K562 (cell line): ENCODE measurements at regions not wholly inside any gene's neighbourhood (a gene's known extent, or its start where the extent isn't known, plus 50 kb on each side); places are given as distances from the start of the nearest gene placed in this dataset.

Source experiments
- ATAC-seq: fragments of 200-7000 bp; cut with Tn5 transposase; 3 replicates; pipeline ENCODE4 v1.9.1; 2020; ENCODE audit warnings: moderate library complexity
- BruUV-seq: library from RNA; stranded (reverse); fragments of 400-500 nt; replicated peaks from 2 replicates; lab custom pipeline; 2021; lab: Mats Ljungman, UMichigan
- CTCF ChIA-PET: fragments of 300-600 bp; formaldehyde crosslinking; extraction: SDS; loops from one replicate; lab custom pipeline; 2021; ENCODE audit warnings: low intra/inter-chr PET ratio; lab: Yijun Ruan, JAX
- POLR2A ChIA-PET: fragments of 300-600, 350-650 bp; sonication (Branson Sonifier 250); formaldehyde crosslinking; extraction: SDS; loops from one replicate; lab custom pipeline; 2021; ENCODE audit warnings: antibody characterized with exemption, inconsistent platforms; lab: Yijun Ruan, JAX
- DNase-seq, 4 experiments: peaks; one replicate each; pipeline versions ENCODE4 v3.0.0 to v3.0.0-alpha.2; 2011 to 2018; ENCODE audit warnings: low spot score in 3 of 4, mixed read lengths in 3 of 4; ENCODE audit errors: extremely low read depth in 1 of 4
- FAIRE-seq: peaks from 2 replicates; lab custom pipeline; 2011; peaks lifted over from hg19 to GRCh38; lab: Jason Lieb, UNC
- H2AFZ ChIP-seq: 2 replicates; pipeline ENCODE4 v1.6.0; 2011; ENCODE audit warnings: low read depth, low read length, control low read depth, inconsistent platforms
- H3K27ac ChIP-seq: fragments of 200-600 bp; 3 replicates; pipeline ENCODE4 v1.8.0; 2011; ENCODE audit warnings: low read depth, mild to moderate bottlenecking, control low read depth, inconsistent platforms, low read length, moderate library complexity, mixed read lengths; ENCODE audit errors: extremely low read depth
- H3K27me3 ChIP-seq, 2 experiments: fragments of 300-600 bp in 1 of 2; 2 replicates in 1 of 2; 3 replicates in 1 of 2; pipeline versions ENCODE4 v1.6.0 to v1.8.0; 2011; ENCODE audit warnings: inconsistent platforms in 2 of 2, low read length in 2 of 2, mild to moderate bottlenecking in 1 of 2, mixed read lengths in 1 of 2, moderate library complexity in 1 of 2; ENCODE audit not compliant: control insufficient read depth in 2 of 2, insufficient read depth in 2 of 2
- H3K36me3 ChIP-seq: fragments of 300-600 bp; 3 replicates; pipeline ENCODE4 v1.8.0; 2011; ENCODE audit warnings: mild to moderate bottlenecking, low read length, inconsistent platforms; ENCODE audit not compliant: control insufficient read depth, insufficient read depth
- H3K4me1 ChIP-seq, 2 experiments: fragments of 200-600 bp in 1 of 2; replicated peaks in 1 of 2; 2 replicates in 1 of 2; 3 replicates in 1 of 2; pipeline versions ENCODE4 v1.5.1 to v1.8.0; 2011; ENCODE audit warnings: inconsistent platforms in 2 of 2, low read length in 2 of 2, mild to moderate bottlenecking in 1 of 2, mixed read lengths in 1 of 2, moderate library complexity in 1 of 2; ENCODE audit not compliant: control insufficient read depth in 2 of 2, insufficient read depth in 2 of 2
- H3K4me2 ChIP-seq: 2 replicates; pipeline ENCODE4 v1.6.1; 2011; ENCODE audit warnings: low read length, control low read depth, inconsistent platforms, mixed read lengths; ENCODE audit not compliant: insufficient read depth
- H3K4me3 ChIP-seq: fragments of 200-600 bp; sonication (generic), shearing (Covaris generic); 2 replicates; pipeline ENCODE4 v1.5.1; 2016; ENCODE audit warnings: control low read depth, inconsistent platforms
- H3K79me2 ChIP-seq: fragments of 200-600 bp; 3 replicates; pipeline ENCODE4 v1.8.0; 2011; ENCODE audit warnings: low read length, inconsistent platforms; ENCODE audit not compliant: control insufficient read depth, insufficient read depth
- H3K9ac ChIP-seq, 2 experiments: 2 replicates each; pipeline versions ENCODE4 v1.6.0 to v1.6.1; 2011; ENCODE audit warnings: low read depth in 2 of 2, low read length in 2 of 2, control low read depth in 1 of 2, inconsistent platforms in 1 of 2, mild to moderate bottlenecking in 1 of 2, mixed read lengths in 1 of 2; ENCODE audit not compliant: insufficient read depth in 1 of 2
- H3K9me1 ChIP-seq: one replicate; pipeline ENCODE4 v1.6.0; 2011; ENCODE audit warnings: inconsistent platforms, mild to moderate bottlenecking, low read length, moderate library complexity; ENCODE audit not compliant: control insufficient read depth, insufficient read depth
- H3K9me3 ChIP-seq: replicated peaks from 2 replicates; pipeline ENCODE4 v1.5.1; 2011; ENCODE audit warnings: low read depth, low read length, inconsistent platforms; ENCODE audit not compliant: control insufficient read depth, insufficient read depth
- H4K20me1 ChIP-seq: replicated peaks from 2 replicates; pipeline ENCODE4 v1.6.1; 2011; ENCODE audit warnings: low read length, inconsistent platforms, mixed read lengths; ENCODE audit not compliant: control insufficient read depth, insufficient read depth
- BCOR ChIP-seq: fragments of 450-650 bp; IDR thresholded peaks from 2 replicates; pipeline ENCODE4 v1.6.1; 2016
- CBFA2T2 ChIP-seq: fragments of 450-650 bp; conservative IDR thresholded peaks from 2 replicates; pipeline ENCODE4 v1.6.1; 2017; ENCODE audit warnings: mild to moderate bottlenecking
- E2F6 ChIP-seq, 2 experiments: IDR thresholded peaks; 2 replicates each; pipeline ENCODE4 v1.6.1; 2011; ENCODE audit warnings: borderline replicate concordance in 1 of 2, control low read depth in 1 of 2, low read depth in 1 of 2, low read length in 1 of 2, mild to moderate bottlenecking in 1 of 2, mixed read lengths in 1 of 2, moderate library complexity in 1 of 2; ENCODE audit not compliant: insufficient read depth in 1 of 2, insufficient read length in 1 of 2, poor library complexity in 1 of 2, severe bottlenecking in 1 of 2; ENCODE audit errors: extremely low read depth in 1 of 2
- FOXP1 ChIP-seq: sonication (generic); formaldehyde crosslinking; IDR thresholded peaks from 2 replicates; pipeline ENCODE4 v1.8.0; 2022; ENCODE audit warnings: mild to moderate bottlenecking, missing genetic modification reagents
- HLTF ChIP-seq: fragments of 450-650 bp; IDR thresholded peaks from 2 replicates; pipeline ENCODE4 v1.6.1; 2016
- HMGXB4 ChIP-seq: sonication (generic); formaldehyde crosslinking; IDR thresholded peaks from 2 replicates; pipeline ENCODE4 v1.8.1; 2023; ENCODE audit warnings: mild to moderate bottlenecking, missing genetic modification reagents
- HNRNPK ChIP-seq: fragments of 200-400 bp; formaldehyde crosslinking; IDR thresholded peaks from one replicate; pipeline ENCODE4 v1.6.1; 2018; ENCODE audit warnings: mild to moderate bottlenecking, low read depth, low read length; ENCODE audit not compliant: poor library complexity, severe bottlenecking
- MLLT1 ChIP-seq, 2 experiments: fragments of 450-650 bp; IDR thresholded peaks; 2 replicates each; pipeline ENCODE4 v1.6.1; 2016
- PYGO2 ChIP-seq: fragments of 450-650 bp; IDR thresholded peaks from 2 replicates; pipeline ENCODE4 v1.6.1; 2016; ENCODE audit warnings: mild to moderate bottlenecking, missing genetic modification characterization, moderate library complexity, missing compliant biosample characterization
- RBM14 ChIP-seq: fragments of 200-400 bp; formaldehyde crosslinking; IDR thresholded peaks from 2 replicates; pipeline ENCODE4 v1.6.1; 2018; ENCODE audit warnings: low read depth, mild to moderate bottlenecking, low read length, moderate library complexity, borderline replicate concordance; ENCODE audit not compliant: insufficient read depth
- SRSF9 ChIP-seq: fragments of 200-400 bp; formaldehyde crosslinking; IDR thresholded peaks from 2 replicates; pipeline ENCODE4 v1.6.1; 2017; ENCODE audit warnings: low read depth, low read length, borderline replicate concordance
- TCF15 ChIP-seq: fragments of 250-450 bp; sonication (Bioruptor Pico); IDR thresholded peaks from 2 replicates; pipeline ENCODE4 v1.8.0; 2022; ENCODE audit warnings: moderate library complexity, mild to moderate bottlenecking, inconsistent platforms
- ZC3H11A ChIP-seq: IDR thresholded peaks from 2 replicates; pipeline ENCODE4 v1.6.1; 2012; ENCODE audit warnings: low read depth, low read length, improper control_type of control experiment
- ZNF146 ChIP-seq: IDR thresholded peaks from one replicate; pipeline ENCODE4 v1.6.1; 2018; ENCODE audit warnings: missing compliant biosample characterization; ENCODE audit not compliant: unreplicated experiment
- ZNF644 ChIP-seq: fragments of 200-800 bp; sonication (Bioruptor generic); IDR thresholded peaks from 2 replicates; pipeline ENCODE4 v1.6.1; 2016; ENCODE audit warnings: low read depth, missing genetic modification characterization, missing compliant biosample characterization
- WGBS: fragments of 100-300 bp; shearing (Covaris generic); methylation state at CpG from one replicate; pipeline ENCODE4 v1.1.6; 2016; ENCODE audit warnings: low coverage, mixed read lengths; ENCODE audit not compliant: insufficient coverage; ENCODE audit errors: missing lambda C conversion rate; 5-methylcytosine and 5-hydroxymethylcytosine counted together
- in situ Hi-C: fragments of 300-500 bp; cut with MboI; formaldehyde crosslinking; loops from 4 replicates; pipeline ENCODE4 v1.15.0; 2018; ENCODE audit warnings: inconsistent platforms, mixed read lengths
- intact Hi-C: fragments of 100-400 bp; cut with micrococcal nuclease; formaldehyde crosslinking; loops from 2 replicates; pipeline ENCODE4 v1.14.2; 2022

- Histone ChIP-seq H3K27me3 (no peaks in the 10 kb centered on the region), H3K4me3 (no peak overlapping the region), H2AFZ (no peak overlapping the region), H3K9ac (no peak overlapping the region), H3K9me3 (no peaks in the 10 kb centered on the region), H3K9me1 (no peaks in the 10 kb centered on the region), H3K4me1 (no peaks in the 10 kb centered on the region), H4K20me1 (no peaks in the 10 kb centered on the region), H3K4me2 (no peak overlapping the region), H3K79me2 (no peaks in the 10 kb centered on the region), H3K36me3 (no peaks in the 10 kb centered on the region), H3K27ac (no peak overlapping the region)
- ATAC-seq = no peak
- no peak for DNase-seq
- in situ Hi-C loops = no loop called here
- CTCF ChIA-PET = no interaction called here
- no peak for FAIRE-seq
- intact Hi-C loops = no loop called here
- POLR2A ChIA-PET = no interaction called here
- WGBS = 0% methylated on average over 8 of the region's 8 CpGs
- BruUV-seq = no TSS peak
- TF ChIP-seq HMGXB4 = no peak
- no peak for TF ChIP-seq CBFA2T2
- TF ChIP-seq ZNF146 (CRISPR knock-in tag) = no peak
- no peak for TF ChIP-seq RBM14
- no peak for TF ChIP-seq E2F6 (IDR thresholded peaks at IDR 0.05; ENCODE audit: borderline replicate concordance in 1 of 2, extremely low read depth in 1 of 2, insufficient read depth in 1 of 2, insufficient read length in 1 of 2, low read depth in 1 of 2, low read length in 1 of 2, poor library complexity in 1 of 2, severe bottlenecking in 1 of 2)
- no peak for TF ChIP-seq MLLT1 (IDR thresholded peaks at IDR 0.05)
- TF ChIP-seq ZNF644 (tag) = no peak
- TF ChIP-seq TCF15 (CRISPR knock-in tag) = no peak
- TF ChIP-seq HNRNPK = no peak
- no peak for TF ChIP-seq BCOR
- TF ChIP-seq SRSF9 = no peak
- no peak for TF ChIP-seq HLTF
- TF ChIP-seq ZC3H11A = no peak
- TF ChIP-seq PYGO2 (tag) = no peak
- no peak for TF ChIP-seq FOXP1 (CRISPR knock-in tag)
Measured at GRCh38 chr16:75945916-75946457, 219.7 kb upstream of the CPHXL start.
